Astrocyte (in vitro differentiated cells and primary cell): ENCODE measurements at regions not wholly inside any gene's neighbourhood (a gene's known extent, or its start where the extent isn't known, plus 50 kb on each side); places are given as distances from the start of the nearest gene placed in this dataset.

Source experiments
- DNase-seq: peaks from one replicate; pipeline ENCODE4 v3.0.0-alpha.2; 2010; ENCODE audit warnings: low read depth
- FAIRE-seq: peaks from 2 replicates; lab custom pipeline; 2011; peaks lifted over from hg19 to GRCh38; lab: Jason Lieb, UNC
- H2AFZ ChIP-seq: 2 replicates; pipeline ENCODE4 v1.6.0; 2012; ENCODE audit warnings: low read depth, low read length, inconsistent platforms
- H3K27ac ChIP-seq: 2 replicates; pipeline ENCODE4 v1.5.1; 2011; ENCODE audit warnings: low read depth, low read length, inconsistent platforms
- H3K27me3 ChIP-seq: 2 replicates; pipeline ENCODE4 v1.6.0; 2011; ENCODE audit warnings: low read length, inconsistent platforms; ENCODE audit not compliant: insufficient read depth
- H3K36me3 ChIP-seq: 2 replicates; pipeline ENCODE4 v1.5.1; 2011; ENCODE audit warnings: low read length, inconsistent platforms; ENCODE audit not compliant: insufficient read depth
- H3K4me1 ChIP-seq: 2 replicates; pipeline ENCODE4 v1.5.1; 2011; ENCODE audit warnings: low read length, inconsistent platforms; ENCODE audit not compliant: insufficient read depth
- H3K4me2 ChIP-seq: 2 replicates; pipeline ENCODE4 v1.6.0; 2012; ENCODE audit warnings: low read length, inconsistent platforms
- H3K4me3 ChIP-seq: 2 replicates; pipeline ENCODE4 v1.5.1; 2011; ENCODE audit warnings: low read depth, mild to moderate bottlenecking, low read length, inconsistent platforms; ENCODE audit not compliant: insufficient read depth
- H3K79me2 ChIP-seq: 2 replicates; pipeline ENCODE4 v1.6.0; 2012; ENCODE audit warnings: mild to moderate bottlenecking, low read length, inconsistent platforms; ENCODE audit not compliant: insufficient read depth
- H3K9ac ChIP-seq: 2 replicates; pipeline ENCODE4 v1.6.0; 2012; ENCODE audit warnings: mild to moderate bottlenecking, low read length, inconsistent platforms
- H3K9me3 ChIP-seq: 2 replicates; pipeline ENCODE4 v1.5.1; 2012; ENCODE audit warnings: low read depth, mild to moderate bottlenecking, low read length, inconsistent platforms; ENCODE audit not compliant: insufficient read depth
- H4K20me1 ChIP-seq: 2 replicates; pipeline ENCODE4 v1.6.0; 2012; ENCODE audit warnings: low read length, inconsistent platforms; ENCODE audit not compliant: insufficient read depth
- H3K27ac Mint-ChIP-seq: one replicate; pipeline ENCODE4 v1.8.0; 2021; ENCODE audit warnings: mild to moderate bottlenecking, mixed read lengths; ENCODE audit not compliant: unreplicated experiment
- H3K27me3 Mint-ChIP-seq: one replicate; pipeline ENCODE4 v1.8.0; 2021; ENCODE audit warnings: low read depth, mixed read lengths; ENCODE audit not compliant: unreplicated experiment
- H3K36me3 Mint-ChIP-seq: one replicate; pipeline ENCODE4 v1.8.0; 2021; ENCODE audit warnings: low read depth, mixed read lengths; ENCODE audit not compliant: unreplicated experiment
- H3K4me1 Mint-ChIP-seq: one replicate; pipeline ENCODE4 v1.8.0; 2021; ENCODE audit warnings: low read depth, mixed read lengths; ENCODE audit not compliant: unreplicated experiment
- H3K4me3 Mint-ChIP-seq: one replicate; pipeline ENCODE4 v1.8.0; 2021; ENCODE audit warnings: mild to moderate bottlenecking, moderate library complexity, mixed read lengths; ENCODE audit not compliant: unreplicated experiment
- H3K9me3 Mint-ChIP-seq: one replicate; pipeline ENCODE4 v1.8.0; 2021; ENCODE audit warnings: mild to moderate bottlenecking, mixed read lengths; ENCODE audit not compliant: unreplicated experiment
- CTCF ChIP-seq: IDR thresholded peaks from 2 replicates; pipeline ENCODE4 v1.5.1; 2011; ENCODE audit warnings: low read depth, mild to moderate bottlenecking, inconsistent platforms, low read length, moderate library complexity; ENCODE audit not compliant: insufficient read depth
- EZH2 ChIP-seq: IDR thresholded peaks from 2 replicates; pipeline ENCODE4 v1.6.1; 2012; ENCODE audit warnings: mild to moderate bottlenecking, low read length, inconsistent platforms; ENCODE audit not compliant: insufficient read depth

GRCh38 chr5:61626639-61627282, 294.7 kb downstream of the ZSWIM6 start:
- H3K4me3 Mint-ChIP-seq = peak overlapping the region; percentile 40
- Histone ChIP-seq H3K4me3 (no peak overlapping the region), H3K36me3 (no peaks in the 10 kb centered on the region), H3K4me2 (peak overlapping the region; percentile 84), H3K9ac (no peak overlapping the region), H3K4me1 (peaks cover 6% of the 10 kb centered on the region), H3K79me2 (no peaks in the 10 kb centered on the region), H3K9me3 (no peaks in the 10 kb centered on the region), H4K20me1 (no peaks in the 10 kb centered on the region), H3K27me3 (no peaks in the 10 kb centered on the region), H3K27ac (no peak overlapping the region), H2AFZ (peak overlapping the region; percentile 94)
- DNase-seq = no peak
- no peaks in the 10 kb centered on the region for H3K9me3 Mint-ChIP-seq
- peaks cover 2% of the 10 kb centered on the region for H3K36me3 Mint-ChIP-seq
- H3K27me3 Mint-ChIP-seq = peaks cover 16% of the 10 kb centered on the region
- FAIRE-seq = no peak
- H3K4me1 Mint-ChIP-seq = peaks cover 5% of the 10 kb centered on the region
- TF ChIP-seq EZH2 (no peak), CTCF (no peak)
- H3K27ac Mint-ChIP-seq = no peak overlapping the region

- H3K4me1 ChIP-seq = peaks cover 10% of the 10 kb centered on the region
- Mint-ChIP-seq H3K27me3 (peaks cover 13% of the 10 kb centered on the region), H3K4me3 (no peak overlapping the region), H3K4me1 (peaks cover 5% of the 10 kb centered on the region), H3K36me3 (peaks cover 2% of the 10 kb centered on the region), H3K9me3 (no peaks in the 10 kb centered on the region), H3K27ac (no peak overlapping the region)
- no peak overlapping the region for H3K27ac ChIP-seq
- H3K27me3 ChIP-seq = no peaks in the 10 kb centered on the region
- no peak for TF ChIP-seq EZH2
- no peak for TF ChIP-seq CTCF
- H3K9me3 ChIP-seq = no peaks in the 10 kb centered on the region
- no peak overlapping the region for H2AFZ ChIP-seq
- no peaks in the 10 kb centered on the region for H3K36me3 ChIP-seq
- H3K79me2 ChIP-seq = no peaks in the 10 kb centered on the region
- DNase-seq = no peak
- H3K4me3 ChIP-seq = no peak overlapping the region
- no peak overlapping the region for H3K9ac ChIP-seq
- H3K4me2 ChIP-seq = no peak overlapping the region
- H4K20me1 ChIP-seq = no peaks in the 10 kb centered on the region
- no peak for FAIRE-seq
Measured at GRCh38 chr5:61627531-61627930, 295.5 kb downstream of the ZSWIM6 start.

GRCh38 chr5:61630908-61631307, 298.9 kb downstream of the ZSWIM6 start:
- H4K20me1 ChIP-seq = no peaks in the 10 kb centered on the region
- peaks cover 2% of the 10 kb centered on the region for H3K36me3 Mint-ChIP-seq
- H3K4me1 Mint-ChIP-seq = peaks cover 2% of the 10 kb centered on the region
- no peak for FAIRE-seq
- peak overlapping the region; percentile 77 for H3K4me2 ChIP-seq
- peaks cover 11% of the 10 kb centered on the region for H3K27me3 Mint-ChIP-seq
- H3K4me3 ChIP-seq = no peak overlapping the region
- TF ChIP-seq CTCF (no peak), EZH2 (no peak)
- no peaks in the 10 kb centered on the region for H3K9me3 ChIP-seq
- H3K9me3 Mint-ChIP-seq = no peaks in the 10 kb centered on the region
- H3K27ac ChIP-seq = no peak overlapping the region
- H2AFZ ChIP-seq = no peak overlapping the region
- H3K79me2 ChIP-seq = no peaks in the 10 kb centered on the region
- H3K27me3 ChIP-seq = no peaks in the 10 kb centered on the region
- no peak for DNase-seq
- H3K27ac Mint-ChIP-seq = no peak overlapping the region
- no peak overlapping the region for H3K9ac ChIP-seq
- H3K36me3 ChIP-seq = no peaks in the 10 kb centered on the region
- H3K4me3 Mint-ChIP-seq = no peak overlapping the region
- peaks cover 12% of the 10 kb centered on the region for H3K4me1 ChIP-seq
